GM19455 (cell line): ENCODE measurements at regions not wholly inside any gene's neighbourhood (a gene's known extent, or its start where the extent isn't known, plus 50 kb on each side); places are given as distances from the start of the nearest gene placed in this dataset.

Experiments
- ATAC-seq: cut with Tn5 transposase; IDR thresholded peaks from one replicate; pipeline ENCODE4 v1.9.1; 2021; ENCODE audit not compliant: unreplicated experiment

DNA sequence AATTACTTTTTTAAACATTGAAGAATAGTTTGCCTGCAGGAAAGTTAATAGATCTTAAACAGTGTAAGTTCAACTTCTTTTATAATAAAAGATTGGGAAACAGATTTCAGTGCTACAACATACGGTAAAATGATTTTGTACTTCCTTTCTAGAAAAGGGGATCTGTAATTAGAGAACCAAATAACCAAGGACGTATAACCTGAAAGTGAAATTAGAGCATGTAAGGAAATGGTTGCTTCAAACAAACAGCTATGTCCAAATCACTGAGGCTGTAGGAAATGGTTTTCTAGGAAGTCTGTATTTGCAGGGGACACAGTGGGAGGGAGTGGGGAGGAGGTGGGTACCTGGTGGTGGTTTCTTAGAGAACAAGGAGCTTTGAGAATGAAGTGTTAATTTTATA lies 57.9 kb upstream of the EXOC6 start:
- no peak for ATAC-seq

DNA sequence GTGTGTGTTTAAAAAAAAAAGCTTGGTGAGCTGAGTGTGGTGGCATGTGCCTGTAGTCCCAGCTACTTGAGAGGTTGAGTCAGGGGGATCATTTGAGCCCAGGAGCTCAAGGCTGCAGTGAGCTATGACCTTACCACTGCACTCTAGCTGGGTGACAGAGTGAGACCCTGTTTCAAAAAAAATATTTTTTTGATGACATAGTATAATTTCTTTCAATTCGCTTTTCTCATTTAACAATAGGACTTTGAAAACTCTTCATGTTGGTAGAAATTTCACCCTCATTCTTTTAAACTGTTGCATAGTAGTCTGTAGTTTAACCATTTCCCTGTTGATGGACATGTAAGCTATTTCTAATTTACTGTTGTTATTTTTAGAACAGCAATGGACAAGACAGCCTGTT lies 55.7 kb upstream of the EXOC6 start:
- ATAC-seq: no peak
